ENCODE measurements at regions not wholly inside any gene's neighbourhood (a gene's known extent, or its start where the extent isn't known, plus 50 kb on each side); places are given as distances from the start of the nearest gene placed in this dataset.

GRCh38 chr1:208336137-208336518 lies 91.9 kb upstream of the PLXNA2 start:
- TF ChIP-seq CTCF (conservative IDR thresholded peaks at IDR 0.05; ENCODE audit: low read length) = no peak
- no peak for TF ChIP-seq EZH2phosphoT487 (IDR thresholded peaks at IDR 0.05; ENCODE audit: borderline replicate concordance, low read depth, low read length)
